ENCODE measurements at regions not wholly inside any gene's neighbourhood (a gene's known extent, or its start where the extent isn't known, plus 50 kb on each side); places are given as distances from the start of the nearest gene placed in this dataset.
"Not testable (repeated sequence)": the region's sequence is repeated elsewhere in the genome, so short reads cannot be mapped to it uniquely, and the experiment has no call there.

- no peak for DNase-seq (ENCODE audit: low spot score)
These were observed 86.7 kb upstream of the GSE1 start for GRCh38 chr16:85526185-85526974.

- no peak for DNase-seq (ENCODE audit: low spot score)
These were observed 85.9 kb upstream of the GSE1 start for GRCh38 chr16:85527042-85527766.

GRCh38 chr16:85527767-85528297 lies 85.3 kb upstream of the GSE1 start:
- no peak for DNase-seq (ENCODE audit: low spot score)

GRCh38 chr16:85528528-85529387 lies 84.4 kb upstream of the GSE1 start:
- no peak for DNase-seq (ENCODE audit: low spot score)

GRCh38 chr16:85529489-85530369 lies 83.4 kb upstream of the GSE1 start:
- no peak for DNase-seq (ENCODE audit: low spot score)

GRCh38 chr16:85530370-85530739 lies 82.8 kb upstream of the GSE1 start:
- no peak for DNase-seq (ENCODE audit: low spot score)

GRCh38 chr16:85531516-85531915 lies 81.6 kb upstream of the GSE1 start:
- DNase-seq (ENCODE audit: low spot score) = no peak

- no peak for DNase-seq (ENCODE audit: low spot score)
These were observed 81.0 kb upstream of the GSE1 start for GRCh38 chr16:85532147-85532546.

GRCh38 chr16:85533593-85533992 lies 79.5 kb upstream of the GSE1 start:
- not testable (repeated sequence) for DNase-seq (ENCODE audit: low spot score)

GRCh38 chr16:85534536-85535351 lies 78.4 kb upstream of the GSE1 start:
- no peak for DNase-seq (ENCODE audit: low spot score)

GRCh38 chr16:85535352-85536072 lies 77.6 kb upstream of the GSE1 start:
- no peak for DNase-seq (ENCODE audit: low spot score)

- no peak for DNase-seq (ENCODE audit: low spot score)
These were observed 77.1 kb upstream of the GSE1 start for GRCh38 chr16:85536073-85536410.

GRCh38 chr16:85536411-85537330 lies 76.5 kb upstream of the GSE1 start:
- no peak for DNase-seq (ENCODE audit: low spot score)

GRCh38 chr16:85537331-85537788 lies 75.8 kb upstream of the GSE1 start:
- no peak for DNase-seq (ENCODE audit: low spot score)

GRCh38 chr16:85537795-85538401 lies 75.2 kb upstream of the GSE1 start:
- no peak for DNase-seq (ENCODE audit: low spot score)

- no peak for DNase-seq (ENCODE audit: low spot score)
These were observed 74.0 kb upstream of the GSE1 start for GRCh38 chr16:85539084-85539483.

GRCh38 chr16:85539629-85540291 lies 73.4 kb upstream of the GSE1 start:
- DNase-seq (ENCODE audit: low spot score) = no peak

- no peak for DNase-seq (ENCODE audit: low spot score)
These were observed 71.9 kb upstream of the GSE1 start for GRCh38 chr16:85541181-85541580.
